GM12875 (cell line): ENCODE measurements at regions not wholly inside any gene's neighbourhood (a gene's known extent, or its start where the extent isn't known, plus 50 kb on each side); places are given as distances from the start of the nearest gene placed in this dataset.

Experiments used
- H3K4me3 ChIP-seq: one replicate; pipeline ENCODE4 v1.5.1; 2011; ENCODE audit warnings: low read depth, low read length, control low read depth
- CTCF ChIP-seq: IDR thresholded peaks from 2 replicates; pipeline ENCODE4 v1.5.1; 2011; ENCODE audit warnings: low read depth, mild to moderate bottlenecking, control low read depth, inconsistent platforms, low read length, moderate library complexity, borderline replicate concordance; ENCODE audit not compliant: insufficient read depth

- TF ChIP-seq CTCF = peak; percentile 46; the same call in 1 of the 2 replicates
- H3K4me3 ChIP-seq = no peak overlapping the region
Measured at GRCh38 chr13:76019421-76020044, 383.4 kb downstream of the LMO7 start.

GRCh38 chr13:76017861-76018556, 381.9 kb downstream of the LMO7 start:
- no peak overlapping the region for H3K4me3 ChIP-seq
- no peak for TF ChIP-seq CTCF

- H3K4me3 ChIP-seq = no peak overlapping the region
- TF ChIP-seq CTCF = peak; percentile 62
Measured at GRCh38 chr13:76016799-76017400, 380.8 kb downstream of the LMO7 start.

GRCh38 chr13:76014406-76015318, 378.5 kb downstream of the LMO7 start:
- H3K4me3 ChIP-seq = no peak overlapping the region
- no peak for TF ChIP-seq CTCF

GRCh38 chr13:76012091-76012721, 376.1 kb downstream of the LMO7 start:
- no peak for TF ChIP-seq CTCF
- H3K4me3 ChIP-seq = no peak overlapping the region

- H3K4me3 ChIP-seq = no peak overlapping the region
- no peak for TF ChIP-seq CTCF
Measured at GRCh38 chr13:76009267-76009890, 373.2 kb downstream of the LMO7 start.
